GM12865 (cell line): ENCODE measurements at regions not wholly inside any gene's neighbourhood (a gene's known extent, or its start where the extent isn't known, plus 50 kb on each side); places are given as distances from the start of the nearest gene placed in this dataset.

Experiments used
- DNase-seq: peaks from one replicate; pipeline ENCODE4 v3.0.0; 2010; ENCODE audit warnings: low read depth
- H3K4me3 ChIP-seq: 2 replicates; pipeline ENCODE4 v1.5.1; 2011; ENCODE audit warnings: mild to moderate bottlenecking, low read depth, low read length, control low read depth
- TF ChIP-seq, protein P1 (sequence below): IDR thresholded peaks from 2 replicates; pipeline ENCODE4 v1.5.1; 2011; ENCODE audit warnings: low read length, control low read depth, low read depth, inconsistent platforms; ENCODE audit not compliant: insufficient read depth; ENCODE audit errors: missing control alignments

- TF ChIP-seq, protein P1, sequence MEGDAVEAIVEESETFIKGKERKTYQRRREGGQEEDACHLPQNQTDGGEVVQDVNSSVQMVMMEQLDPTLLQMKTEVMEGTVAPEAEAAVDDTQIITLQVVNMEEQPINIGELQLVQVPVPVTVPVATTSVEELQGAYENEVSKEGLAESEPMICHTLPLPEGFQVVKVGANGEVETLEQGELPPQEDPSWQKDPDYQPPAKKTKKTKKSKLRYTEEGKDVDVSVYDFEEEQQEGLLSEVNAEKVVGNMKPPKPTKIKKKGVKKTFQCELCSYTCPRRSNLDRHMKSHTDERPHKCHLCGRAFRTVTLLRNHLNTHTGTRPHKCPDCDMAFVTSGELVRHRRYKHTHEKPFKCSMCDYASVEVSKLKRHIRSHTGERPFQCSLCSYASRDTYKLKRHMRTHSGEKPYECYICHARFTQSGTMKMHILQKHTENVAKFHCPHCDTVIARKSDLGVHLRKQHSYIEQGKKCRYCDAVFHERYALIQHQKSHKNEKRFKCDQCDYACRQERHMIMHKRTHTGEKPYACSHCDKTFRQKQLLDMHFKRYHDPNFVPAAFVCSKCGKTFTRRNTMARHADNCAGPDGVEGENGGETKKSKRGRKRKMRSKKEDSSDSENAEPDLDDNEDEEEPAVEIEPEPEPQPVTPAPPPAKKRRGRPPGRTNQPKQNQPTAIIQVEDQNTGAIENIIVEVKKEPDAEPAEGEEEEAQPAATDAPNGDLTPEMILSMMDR, result no peak
- no peak overlapping the region for H3K4me3 ChIP-seq
- no peak for DNase-seq
Observed at GRCh38 chr6:14713966-14714631, 531.8 kb upstream of the JARID2 start.

GRCh38 chr6:14715076-14715475 lies 530.8 kb upstream of the JARID2 start:
- H3K4me3 ChIP-seq, result no peak overlapping the region
- TF ChIP-seq, protein P1, result no peak
- DNase-seq, result no peak

- TF ChIP-seq, protein P1, result no peak
- H3K4me3 ChIP-seq, result no peak overlapping the region
- no peak for DNase-seq
Observed at GRCh38 chr6:14716499-14717146, 529.2 kb upstream of the JARID2 start.

GRCh38 chr6:14717307-14717706 lies 528.6 kb upstream of the JARID2 start:
- no peak for DNase-seq
- TF ChIP-seq, protein P1, result no peak

GRCh38 chr6:14718861-14719260 lies 527.0 kb upstream of the JARID2 start:
- no peak for DNase-seq
- H3K4me3 ChIP-seq, result no peak overlapping the region
- TF ChIP-seq, protein P1, result no peak

More at GRCh38 chr6:14717307-14717706, 528.6 kb upstream of the JARID2 start:
- H3K4me3 ChIP-seq, result no peak overlapping the region

GRCh38 chr6:14719270-14719669 lies 526.6 kb upstream of the JARID2 start:
- H3K4me3 ChIP-seq, result no peak overlapping the region
- TF ChIP-seq, protein P1, result no peak
- DNase-seq, result no peak

DNA sequence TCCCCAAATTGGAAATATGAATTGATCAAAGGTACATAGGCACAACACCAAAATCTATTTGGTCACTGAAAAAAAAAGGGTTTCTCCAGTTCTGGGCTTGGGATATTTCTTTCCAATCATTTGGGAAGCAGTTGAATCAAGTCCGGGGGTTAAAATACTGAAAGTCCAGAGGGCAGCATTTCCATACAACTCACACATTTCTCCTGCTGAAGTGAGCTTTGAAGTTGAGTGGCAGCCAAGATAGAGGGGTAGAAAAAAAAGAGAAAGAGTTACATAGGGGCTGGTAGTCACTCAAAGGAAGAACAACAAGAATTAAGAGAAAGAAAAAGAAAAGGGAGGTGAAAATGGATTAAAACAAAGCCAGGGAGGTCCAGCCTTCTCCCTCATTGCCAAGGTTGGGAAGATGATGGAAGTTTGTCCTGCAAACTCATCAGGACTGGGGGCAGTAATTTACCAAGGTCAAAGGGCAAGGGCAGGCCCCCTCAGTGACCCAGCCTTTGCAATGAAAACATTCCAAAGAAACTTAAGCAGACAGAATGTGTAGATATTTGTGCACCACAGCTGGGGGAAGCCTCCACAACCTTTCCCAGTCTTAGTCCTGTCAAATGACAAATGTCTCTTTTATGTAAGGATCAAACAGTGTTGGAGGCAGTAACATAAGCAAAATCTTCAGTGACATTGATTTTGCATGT lies 525.3 kb upstream of the JARID2 start:
- DNase-seq, result no peak
- TF ChIP-seq, protein P1, result no peak
- H3K4me3 ChIP-seq, result no peak overlapping the region
